GM21717 (cell line): ENCODE measurements at regions not wholly inside any gene's neighbourhood (a gene's known extent, or its start where the extent isn't known, plus 50 kb on each side); places are given as distances from the start of the nearest gene placed in this dataset.
"Not testable (repeated sequence)": the region's sequence is repeated elsewhere in the genome, so short reads cannot be mapped to it uniquely, and the experiment has no call there.

Experiments used
- ATAC-seq: cut with Tn5 transposase; IDR thresholded peaks from one replicate; pipeline ENCODE4 v1.9.1; 2021; ENCODE audit warnings: mild to moderate bottlenecking, moderate library complexity; ENCODE audit not compliant: unreplicated experiment

DNA sequence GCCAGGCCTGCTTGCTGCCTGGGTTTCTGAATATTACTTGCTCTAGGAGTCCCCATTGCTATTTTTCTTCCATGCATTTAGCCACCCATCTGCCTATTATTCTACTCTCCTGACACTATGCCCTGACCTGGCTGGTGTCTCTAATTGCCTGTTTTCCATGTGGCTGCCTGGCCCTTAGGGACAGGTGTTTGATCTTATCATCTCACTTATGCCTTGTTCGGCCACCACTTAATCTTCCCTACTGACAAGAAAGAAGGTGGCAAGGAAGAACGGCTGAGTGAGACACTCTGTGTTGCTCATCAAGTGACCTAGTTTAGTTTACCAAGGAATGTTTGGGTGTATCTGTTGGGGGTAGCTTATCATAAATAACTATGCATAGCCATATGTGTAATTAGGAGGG, 50.4 kb upstream of the RAPH1 start:
- ATAC-seq = no peak

DNA sequence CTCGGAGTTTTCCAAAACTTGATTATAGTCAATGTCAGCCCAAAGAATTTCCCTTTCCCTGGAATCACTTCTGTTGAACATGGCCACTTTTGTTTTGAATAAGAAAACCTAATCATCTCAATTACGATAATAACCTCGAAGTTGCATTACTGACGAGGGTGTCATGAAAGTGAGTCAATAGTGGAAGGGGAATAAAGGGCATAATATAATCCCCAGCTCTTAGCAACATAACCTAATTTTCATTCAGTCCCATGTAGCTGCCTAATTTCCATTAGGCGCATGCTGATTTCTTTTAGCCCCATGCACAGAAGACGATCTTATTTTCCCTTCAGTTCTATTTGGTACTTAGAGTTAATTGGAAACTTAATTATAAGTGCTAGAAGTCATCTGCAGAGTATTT, 51.1 kb upstream of the RAPH1 start:
- no peak for ATAC-seq

DNA sequence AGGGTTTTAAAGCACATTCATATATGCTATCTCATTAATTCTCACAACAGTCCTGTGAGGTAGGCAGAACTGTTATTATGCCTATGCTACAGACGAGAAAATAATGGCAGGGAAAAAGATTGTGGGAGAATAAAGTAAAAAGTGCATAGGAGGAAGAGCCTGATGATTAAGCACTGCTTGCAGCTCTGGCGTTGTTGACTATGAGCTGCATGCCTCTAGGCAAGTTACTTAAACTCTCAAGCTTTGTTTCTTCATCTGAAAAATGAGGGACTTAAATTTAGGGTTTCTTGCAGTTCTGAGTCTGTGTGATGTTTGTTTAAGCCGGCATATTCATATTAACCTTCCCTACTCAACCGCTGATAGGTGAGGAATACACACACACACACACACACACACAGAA, 51.6 kb upstream of the RAPH1 start:
- no peak for ATAC-seq

DNA sequence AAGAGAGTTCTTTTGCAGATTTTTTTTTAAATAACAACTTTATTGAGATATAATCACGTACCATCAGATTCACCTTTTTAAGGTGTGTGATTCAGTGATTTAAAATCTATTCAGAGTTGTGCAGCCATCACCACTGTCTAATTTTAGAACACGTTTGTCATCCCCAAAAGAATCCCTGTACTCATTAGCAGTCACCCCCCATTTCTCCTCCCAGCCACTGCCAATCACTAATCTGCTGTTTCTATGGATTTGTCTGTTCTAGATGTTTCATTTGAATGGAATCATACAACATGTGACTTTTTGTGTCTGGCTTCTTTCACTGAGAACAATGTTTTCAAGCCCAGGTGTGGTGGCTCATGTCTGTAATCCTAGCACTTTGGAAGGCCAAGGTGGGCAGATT, 55.4 kb upstream of the RAPH1 start:
- ATAC-seq = no peak

DNA sequence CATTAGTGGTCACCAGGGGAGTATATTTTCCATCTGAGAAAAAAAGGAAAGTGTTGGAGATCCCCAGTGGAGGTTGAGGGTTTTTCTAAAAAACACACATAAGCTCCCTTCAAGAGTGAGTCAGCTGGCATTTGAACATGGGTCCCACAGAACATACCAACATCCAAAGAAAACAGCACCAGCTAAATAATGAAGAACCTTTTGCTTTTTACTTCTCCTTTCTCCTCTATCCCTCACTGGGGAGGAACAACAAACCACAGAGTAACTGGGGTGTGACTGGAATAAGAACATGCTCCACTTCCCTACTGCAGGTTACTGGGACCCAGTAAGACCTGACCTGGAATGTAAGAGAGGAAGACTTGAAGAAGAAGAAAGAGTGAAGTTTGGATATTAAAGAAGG, 56.5 kb upstream of the RAPH1 start:
- no peak for ATAC-seq

DNA sequence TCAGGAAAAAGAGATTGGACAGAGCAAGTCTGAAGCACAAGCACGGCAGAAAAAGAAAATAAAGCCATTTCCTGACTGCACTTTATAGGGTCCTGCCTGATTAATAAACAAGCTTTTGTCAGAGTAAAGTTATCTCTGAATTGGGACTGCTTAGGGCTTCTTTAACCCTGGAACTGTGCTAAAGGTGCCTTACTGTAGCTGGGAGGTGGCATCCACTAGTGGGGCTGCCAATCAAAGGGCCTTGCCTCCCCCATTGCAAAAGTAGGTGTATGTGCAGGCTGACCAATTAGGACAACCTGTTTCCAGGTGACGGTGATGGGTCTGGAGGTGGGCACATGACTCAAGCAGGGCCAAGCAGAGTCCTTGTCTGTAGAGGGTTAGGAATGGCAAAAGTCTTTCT, 57.4 kb upstream of the RAPH1 start:
- ATAC-seq = no peak

DNA sequence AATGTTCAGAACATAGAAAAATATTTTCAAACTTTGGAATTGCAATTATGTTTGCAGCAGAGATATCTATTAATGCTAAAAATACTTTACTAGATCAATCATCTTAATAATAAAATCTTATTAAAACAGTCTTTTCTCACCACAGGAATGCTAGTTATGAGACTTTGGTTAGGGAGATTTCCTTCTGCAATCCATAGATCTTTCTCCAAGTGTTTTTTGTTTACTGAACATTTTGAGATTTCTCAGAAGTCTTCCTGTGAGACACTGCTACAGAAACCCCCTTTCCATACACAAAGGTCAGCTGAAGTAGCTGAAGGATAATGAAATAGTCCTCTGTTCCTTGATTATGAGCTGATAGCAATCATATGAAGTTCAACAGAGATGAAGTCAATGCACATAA, 59.4 kb upstream of the RAPH1 start:
- no peak for ATAC-seq

DNA sequence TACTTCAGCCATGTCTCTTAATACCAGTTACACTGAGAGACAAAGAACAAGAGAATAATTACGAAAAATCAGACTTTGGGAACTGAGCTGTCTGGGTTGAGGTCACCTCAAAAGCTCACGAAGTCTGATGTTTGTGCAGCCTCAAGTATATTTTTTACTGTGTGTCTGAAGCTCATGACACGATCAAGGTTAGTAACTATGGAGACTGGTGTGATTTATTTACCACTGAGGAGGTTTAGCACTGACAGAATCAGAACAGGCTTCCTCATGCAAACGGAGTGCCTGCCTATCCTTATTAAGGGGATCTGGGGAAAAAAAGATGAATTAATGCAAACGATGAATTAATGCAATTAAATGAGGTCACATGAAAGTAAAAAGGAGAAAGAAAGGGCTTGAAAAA, 61.1 kb upstream of the RAPH1 start:
- no peak for ATAC-seq

DNA sequence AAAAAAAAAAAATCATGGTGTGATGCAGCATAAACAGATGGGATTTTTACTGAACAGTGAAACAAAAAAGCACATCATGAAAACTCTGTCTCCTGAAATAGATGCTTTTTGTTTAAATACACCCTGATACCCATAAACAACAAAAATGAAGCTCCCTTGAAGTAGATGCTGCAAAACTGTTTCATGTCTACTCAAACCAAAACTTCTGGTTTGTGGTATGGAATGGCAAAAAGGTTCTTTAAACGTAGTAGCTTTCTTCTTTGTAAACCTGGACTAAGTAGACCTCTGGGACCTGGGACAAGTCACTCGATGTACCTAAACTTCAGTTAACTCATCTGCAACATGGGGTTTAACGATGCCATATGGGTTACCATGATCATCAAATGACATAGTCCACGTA, 64.4 kb upstream of the RAPH1 start:
- peak; percentile 63 for ATAC-seq

DNA sequence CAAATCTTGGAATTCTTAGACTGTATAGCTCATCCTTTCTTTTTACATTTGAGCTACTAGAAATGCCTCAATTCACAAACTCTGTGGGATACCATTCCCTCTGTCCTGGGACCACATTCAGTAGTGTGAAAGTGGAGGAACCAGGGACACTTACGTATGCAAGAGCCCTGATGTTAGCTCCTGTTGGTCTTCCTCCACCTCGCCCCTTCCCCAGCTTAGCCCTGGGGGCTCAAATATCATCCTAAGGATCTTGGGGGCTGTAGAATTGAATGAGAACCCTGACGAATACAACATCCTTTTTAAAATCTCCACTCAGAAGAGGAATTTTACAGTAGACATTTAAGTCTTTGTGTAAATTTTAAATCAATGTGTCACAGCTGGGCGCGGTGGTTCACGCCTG, 65.2 kb upstream of the RAPH1 start:
- no peak for ATAC-seq

DNA sequence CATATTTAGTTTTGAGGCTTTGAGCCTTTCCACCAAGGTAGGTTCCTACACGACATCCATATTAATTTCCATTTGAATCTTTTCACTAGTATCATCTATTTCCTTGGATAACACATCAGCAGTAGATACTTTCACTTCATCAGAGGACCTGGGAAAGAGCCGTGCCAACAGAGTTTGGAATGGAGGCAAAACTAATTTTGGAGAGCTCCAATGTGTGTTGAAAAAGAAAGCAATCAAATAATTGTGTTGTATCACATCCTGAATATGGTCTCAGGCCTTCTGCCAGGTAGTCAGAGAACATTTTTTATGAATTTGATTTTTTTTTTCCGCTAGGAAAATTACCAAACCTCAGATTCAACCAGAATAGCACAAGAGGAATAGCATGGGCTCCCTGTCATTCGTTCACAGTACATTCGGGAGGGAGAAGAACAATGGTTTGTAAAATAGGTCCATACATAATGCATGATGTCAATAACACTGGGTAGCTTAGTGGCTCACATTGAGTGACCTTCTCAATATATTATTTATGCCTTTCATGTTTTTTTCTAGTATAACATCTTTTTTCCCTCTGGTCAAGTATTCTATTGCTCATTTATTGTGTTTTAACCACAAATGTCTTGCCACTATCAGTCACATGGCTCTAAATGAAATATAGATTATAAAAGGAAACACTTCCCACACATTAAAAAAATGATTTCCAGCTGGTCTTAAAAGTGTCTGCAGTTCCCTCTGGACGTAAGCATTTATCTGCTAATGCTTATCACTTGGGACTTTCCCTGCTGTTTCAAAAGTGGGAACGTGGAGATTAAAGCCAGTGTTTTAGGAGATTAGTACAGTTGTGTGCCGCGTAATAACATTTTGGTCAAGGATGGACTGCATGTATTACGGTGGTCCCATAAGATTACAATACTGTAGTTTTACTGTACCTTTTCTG, 68.6 kb upstream of the RAPH1 start:
- no peak for ATAC-seq

DNA sequence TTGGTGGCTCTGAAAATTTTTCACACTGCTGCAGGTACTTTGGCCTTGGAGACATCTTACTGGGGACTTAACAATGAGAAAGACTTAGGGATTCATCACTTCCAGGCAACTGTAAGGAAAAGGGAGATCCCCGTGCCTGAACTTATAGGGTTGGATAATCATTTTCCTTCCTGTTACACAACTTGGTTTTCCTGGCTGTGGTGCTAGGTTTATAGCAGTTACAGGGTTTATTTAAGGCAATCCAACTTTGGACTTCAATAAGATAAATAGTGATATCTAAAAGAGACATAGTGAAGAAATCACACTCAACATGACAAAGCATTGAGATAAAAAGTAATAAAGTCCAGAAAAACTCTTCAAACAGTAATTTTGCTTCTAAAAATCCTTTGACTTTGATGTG, 70.2 kb upstream of the RAPH1 start:
- no peak for ATAC-seq

DNA sequence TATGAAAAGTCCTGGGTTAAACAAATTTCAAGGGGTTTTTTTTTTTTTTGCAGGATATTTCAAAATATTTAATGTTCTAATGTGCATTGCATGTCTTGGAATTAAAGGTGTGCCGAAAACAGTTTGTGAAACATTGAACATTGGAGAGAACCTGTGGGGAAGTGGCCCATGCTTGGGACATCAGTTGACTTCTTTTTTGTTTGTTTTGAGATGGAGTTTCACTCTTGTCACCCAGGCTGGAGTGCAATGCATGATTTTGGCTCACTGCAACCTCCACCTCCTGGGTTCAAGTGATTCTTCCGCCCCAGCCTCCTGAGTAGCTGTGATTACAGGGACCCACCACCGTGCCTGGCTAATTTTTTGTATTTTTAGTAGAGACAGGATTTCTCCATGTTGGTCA, 71.0 kb upstream of the RAPH1 start:
- ATAC-seq = no peak

DNA sequence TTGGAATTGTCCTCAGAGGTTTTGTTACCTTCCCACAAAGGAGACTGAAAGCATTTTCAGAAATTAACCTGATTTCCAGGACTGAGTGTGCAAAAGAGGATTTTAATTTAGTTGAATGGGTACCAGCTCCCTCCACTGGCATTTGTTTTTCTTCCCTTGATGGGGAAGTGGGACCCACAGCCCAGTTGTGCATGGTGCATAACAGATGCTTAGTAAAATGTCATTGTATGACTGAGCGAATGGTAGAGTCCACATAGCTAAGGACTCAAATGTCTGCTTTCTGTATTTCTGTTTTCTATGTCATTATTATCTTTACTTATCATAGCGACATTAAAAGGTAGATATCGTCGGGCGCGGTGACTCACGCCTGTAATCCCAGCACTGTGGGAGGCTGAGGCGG, 75.5 kb upstream of the RAPH1 start:
- ATAC-seq = no peak

DNA sequence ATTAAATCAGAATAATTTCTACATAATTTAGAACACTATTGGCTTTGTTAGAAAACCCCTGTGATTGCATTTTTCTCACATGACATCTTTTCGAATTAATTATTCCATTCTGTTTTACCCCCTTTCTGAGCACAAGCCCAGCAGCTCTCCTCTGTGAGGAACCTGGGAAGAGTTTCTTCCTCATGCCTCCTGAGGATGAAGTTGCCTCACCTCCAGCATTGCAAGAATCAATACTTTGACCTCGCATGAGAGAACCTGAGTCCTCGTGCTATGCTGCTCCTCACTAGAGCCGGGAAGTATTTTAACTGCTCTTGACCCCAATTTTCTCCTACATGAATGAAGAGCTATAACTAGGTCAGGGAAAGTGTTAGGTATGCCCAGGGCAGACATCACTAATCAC, 77.1 kb upstream of the RAPH1 start:
- no peak for ATAC-seq

DNA sequence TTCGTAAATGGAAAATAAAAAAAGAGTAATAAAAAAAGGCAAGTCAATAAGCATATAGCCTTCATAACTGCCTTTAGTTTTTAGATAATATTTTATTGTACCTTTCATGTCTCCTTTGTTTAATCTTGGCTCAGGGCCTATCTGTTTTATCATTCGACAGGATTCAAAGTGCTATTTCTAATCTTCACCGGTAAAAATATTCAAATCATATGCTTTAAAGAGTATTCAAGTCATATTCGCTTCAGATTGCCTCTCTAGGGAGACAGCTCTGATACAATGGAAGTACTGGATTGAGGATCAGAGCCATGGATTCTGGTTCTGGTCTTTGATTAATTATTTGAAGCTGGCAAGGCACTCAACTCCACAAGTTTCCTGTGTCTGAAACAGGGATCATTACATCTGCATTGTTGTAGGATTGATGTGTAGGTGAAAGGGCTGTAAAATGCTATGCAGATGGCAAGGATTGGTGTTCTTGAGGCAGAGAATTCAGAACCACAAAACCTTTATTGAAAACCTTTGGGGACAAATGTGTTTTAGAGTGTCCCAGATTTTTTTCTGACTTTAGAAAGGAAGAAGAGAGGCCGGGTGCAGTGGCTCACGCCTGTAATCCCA, 84.3 kb upstream of the RAPH1 start:
- ATAC-seq = no peak

DNA sequence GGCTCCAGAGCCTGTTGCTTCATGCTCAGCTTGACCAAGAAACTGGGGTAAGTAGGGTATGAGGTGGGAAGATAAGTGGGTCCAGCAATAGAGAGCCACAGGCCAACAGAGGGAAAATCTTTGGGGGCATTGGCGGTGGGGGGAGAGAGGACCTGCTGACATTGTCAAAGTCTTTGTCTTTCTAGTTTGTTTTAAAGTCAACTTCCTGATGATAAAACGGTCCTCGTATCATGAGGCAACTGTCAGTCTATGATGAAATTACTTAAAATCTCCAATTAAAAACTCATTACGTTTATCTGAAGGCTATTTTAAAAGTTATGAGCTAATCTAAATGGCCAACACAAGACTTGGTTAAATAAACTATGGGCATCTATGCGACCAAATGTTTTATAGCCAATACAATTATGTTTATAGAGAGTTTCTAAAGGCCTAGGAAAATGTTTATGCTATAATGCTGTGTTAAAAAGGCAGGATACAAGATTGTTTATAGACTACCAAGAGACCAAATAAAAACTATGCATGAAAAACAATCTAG, 84.4 kb upstream of the CD28 start:
- ATAC-seq = no peak

DNA sequence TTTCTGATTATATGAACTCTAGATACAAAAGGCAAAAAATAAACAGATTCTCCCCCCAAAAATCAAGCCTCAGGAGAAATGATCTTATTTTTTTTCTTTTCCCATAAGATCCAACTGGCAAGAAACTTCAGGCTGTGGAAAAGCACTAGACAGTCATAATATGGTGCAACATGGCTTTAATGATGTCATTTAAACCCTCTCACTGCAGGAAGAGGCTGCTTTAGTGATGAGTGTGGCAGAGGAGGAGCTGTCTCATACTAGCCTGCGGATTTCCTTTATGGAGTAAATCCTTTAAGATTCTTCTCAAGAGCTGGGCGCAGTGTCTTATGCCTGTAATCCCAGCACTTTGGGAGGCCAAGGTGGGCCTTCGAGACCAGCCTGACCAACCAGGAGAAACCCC, 83.3 kb upstream of the CD28 start:
- ATAC-seq = no peak

DNA sequence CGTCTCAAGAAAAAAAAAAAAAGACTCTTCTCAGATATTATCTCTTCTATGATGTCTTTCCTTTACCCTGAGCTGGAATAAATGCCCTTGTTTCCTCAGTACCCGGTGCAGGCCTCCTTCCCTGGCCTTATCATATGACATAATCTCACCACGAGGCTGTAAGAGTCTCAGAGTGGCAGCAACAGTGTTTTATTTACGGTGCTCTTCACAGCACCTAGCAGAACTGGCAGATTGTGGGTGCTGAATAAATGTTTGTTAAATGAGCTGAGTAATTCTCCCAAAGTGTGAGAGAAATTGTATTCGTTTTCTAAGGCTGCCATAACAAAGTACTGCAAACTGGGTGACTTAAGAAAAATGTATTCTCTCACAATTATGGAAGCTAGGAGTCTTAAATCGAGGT, 82.8 kb upstream of the CD28 start:
- no peak for ATAC-seq

DNA sequence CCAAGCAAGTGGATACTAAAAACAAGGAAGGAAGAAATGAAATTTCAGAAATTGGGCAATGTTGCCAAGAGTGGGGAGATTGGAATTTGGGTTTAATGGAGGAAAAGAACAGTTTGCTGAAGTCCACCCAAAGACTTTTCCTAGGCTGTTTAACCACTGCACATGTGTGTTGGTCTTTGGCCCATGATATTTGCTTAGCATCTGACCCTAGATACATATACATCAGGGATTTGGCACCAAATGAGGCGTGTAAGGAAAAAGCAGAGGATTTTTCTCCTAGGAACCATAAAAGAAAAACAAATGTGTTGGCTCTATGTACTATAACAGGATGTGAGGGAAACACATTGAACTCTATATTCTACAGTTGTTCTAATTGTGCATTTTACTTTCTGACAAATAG, 80.7 kb upstream of the CD28 start:
- ATAC-seq = no peak

DNA sequence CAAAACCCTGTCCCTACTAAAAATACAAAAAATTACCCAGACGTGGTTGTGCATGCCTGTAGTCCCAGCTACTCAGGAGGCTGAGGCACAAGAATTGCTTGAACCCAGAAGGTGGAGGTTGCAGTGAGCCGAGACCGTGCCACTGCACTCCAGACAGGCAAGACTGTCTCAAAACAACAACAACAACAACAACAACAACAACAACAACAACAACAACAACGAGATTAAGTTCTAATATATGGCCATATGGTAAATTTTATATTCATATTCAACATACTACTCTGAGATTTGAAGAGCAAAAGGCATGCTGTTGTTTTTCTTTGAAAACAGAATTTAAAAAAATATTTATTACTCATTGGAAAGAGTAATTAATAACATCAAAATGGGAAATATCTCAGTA, 80.2 kb upstream of the CD28 start:
- ATAC-seq = not testable (repeated sequence)

DNA sequence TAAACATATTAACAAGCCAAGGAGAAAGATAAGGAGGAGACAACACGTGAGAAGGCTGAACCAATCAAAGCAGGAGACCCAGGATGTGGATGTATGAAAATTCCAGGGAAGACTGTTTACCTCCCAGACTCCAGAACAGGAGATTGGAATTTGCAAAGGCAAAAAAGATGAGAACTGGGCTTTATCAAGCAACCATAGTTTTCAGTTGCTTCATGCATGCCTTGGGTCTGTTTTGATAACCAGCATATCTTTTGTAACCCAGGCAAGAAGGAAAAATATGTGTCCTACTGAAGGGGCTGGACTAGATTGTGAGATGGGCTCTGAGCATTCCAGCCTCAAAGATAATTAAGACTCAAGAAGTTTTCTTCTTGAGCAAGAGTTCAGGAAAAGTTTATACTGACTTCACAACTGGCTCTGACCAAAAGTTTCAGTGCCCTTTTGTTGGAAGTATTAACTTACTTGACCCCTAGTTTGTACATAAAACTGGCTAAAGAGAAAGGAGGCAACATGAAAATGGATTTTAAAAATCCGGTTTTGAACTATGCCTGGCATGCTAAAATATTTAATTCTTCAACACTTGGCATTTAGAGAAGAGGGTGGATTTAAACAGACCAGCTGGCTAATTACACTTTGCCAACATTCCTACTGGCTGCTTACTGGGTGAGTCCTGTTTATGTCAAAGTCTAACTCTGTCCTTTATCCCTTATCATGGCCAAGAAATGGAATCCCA, 79.3 kb upstream of the CD28 start:
- ATAC-seq = no peak
